Spleen (tissue), 11 donors: ENCODE measurements at regions not wholly inside any gene's neighbourhood (a gene's known extent, or its start where the extent isn't known, plus 50 kb on each side); places are given as distances from the start of the nearest gene placed in this dataset.

Experiments used
- DNase-seq: peaks from one replicate; pipeline ENCODE4 v3.0.0-alpha.2; 2020
- H3K27ac ChIP-seq, 8 donors: fragments of 200-600 bp; sonication (generic) in 7 of 8; 1 replicate in 4 of 8; 2 replicates in 4 of 8; pipeline versions ENCODE4 v1.5.0 to v1.8.0; 2016 to 2021; ENCODE audit warnings: inconsistent platforms in 4 of 8, mild to moderate bottlenecking in 4 of 8, moderate library complexity in 1 of 8
- H3K27me3 ChIP-seq, 7 donors: fragments of 200-600 bp; sonication (generic) in 6 of 7; replicated peaks in 1 of 7; 1 replicate in 4 of 7; 2 replicates in 3 of 7; pipeline versions ENCODE4 v1.5.0 to v1.8.0; 2016 to 2021; ENCODE audit warnings: inconsistent platforms in 3 of 7, mild to moderate bottlenecking in 1 of 7
- H3K36me3 ChIP-seq, 6 donors: fragments of 200-600 bp; sonication (generic) in 5 of 6; 1 replicate in 4 of 6; 2 replicates in 2 of 6; pipeline versions ENCODE4 v1.5.0 to v1.8.0; 2016 to 2021; ENCODE audit warnings: inconsistent platforms in 2 of 6
- H3K4me1 ChIP-seq, 6 donors: fragments of 200-600 bp; sonication (generic) in 5 of 6; 1 replicate in 3 of 6; 2 replicates in 3 of 6; pipeline versions ENCODE4 v1.5.0 to v1.8.0; 2016 to 2021; ENCODE audit warnings: inconsistent platforms in 3 of 6
- H3K4me3 ChIP-seq, 8 donors: fragments of 200-600 bp; sonication (generic) in 7 of 8; 1 replicate in 4 of 8; 2 replicates in 4 of 8; pipeline versions ENCODE4 v1.5.0 to v1.8.0; 2016 to 2021; ENCODE audit warnings: inconsistent platforms in 4 of 8, mild to moderate bottlenecking in 4 of 8, moderate library complexity in 2 of 8
- H3K9me3 ChIP-seq, 8 donors: fragments of 200-600 bp; sonication (generic) in 7 of 8; 1 replicate in 4 of 8; 2 replicates in 4 of 8; pipeline versions ENCODE4 v1.5.0 to v1.8.0; 2016 to 2021; ENCODE audit warnings: inconsistent platforms in 4 of 8
- CTCF ChIP-seq, 11 experiments: fragments of 200-600 bp in 7 of 11; fragments of 450-650 bp in 4 of 11; sonication (generic) in 4 of 11; IDR thresholded peaks in 8 of 11; conservative IDR thresholded peaks in 3 of 11; 1 replicate in 7 of 11; 2 replicates in 4 of 11; pipeline versions ENCODE4 v1.4.0 to v1.8.0; 2016 to 2021; ENCODE audit warnings: antibody characterized with exemption in 11 of 11, inconsistent platforms in 4 of 11, mild to moderate bottlenecking in 1 of 11
- POLR2A ChIP-seq, 3 donors: fragments of 450-650 bp; IDR thresholded peaks; one replicate each; pipeline ENCODE4 v1.5.1; 2017; ENCODE audit warnings: antibody characterized with exemption in 3 of 3, mild to moderate bottlenecking in 1 of 3
- POLR2AphosphoS5 ChIP-seq, 3 donors: sonication (generic); formaldehyde crosslinking; IDR thresholded peaks; one replicate each; pipeline ENCODE4 v1.5.1; 2017; ENCODE audit warnings: antibody characterized with exemption in 3 of 3
- WGBS, 5 donors: extraction: QIAGEN DNeasy Blood & Tissue Kit in 3 of 5; methylation state at CpG; one replicate each; pipeline versions ENCODE4 v1.1.5 to v1.1.7; 2013 to 2018; 5-methylcytosine and 5-hydroxymethylcytosine counted together
- intact Hi-C: fragments of 100-400 bp; cut with DNase I; formaldehyde crosslinking; loops from one replicate; pipeline ENCODE4 v1.15.0; 2023; ENCODE audit warnings: low total_unique reads
- donor health status: healthy with polysubstance abuse.
- donor health status: DM: no; HTN: no; CAD: no; lungs with moderate emphysema.
- donor health status: DM: no; HTN: no; CAD: no.
- donor health status: Bipolar disorder and iron deficiency.
- donor health status: healthy.
- donor health status: DM: no; HTN: no; CAD: no.
- donor health status: DM: yes; HTN: yes; CAD: no.

GRCh38 chr6:111973118-111973761 is 80.7 kb upstream of the CCN6 start:
- H3K4me3 ChIP-seq = no peak overlapping the region
- H3K36me3 ChIP-seq = no peaks in the 10 kb centered on the region
- no peaks in the 10 kb centered on the region for H3K9me3 ChIP-seq
- intact Hi-C loops = no loop called here
- peaks cover 0 to 27% (median 7%) of the 10 kb centered on the region in 6 donors for H3K4me1 ChIP-seq
- no peak for TF ChIP-seq POLR2A (IDR thresholded peaks at IDR 0.05)
- peak in 1 of 3 donors; percentile 43 for TF ChIP-seq POLR2AphosphoS5 (IDR thresholded peaks at IDR 0.05)
- no peak for TF ChIP-seq CTCF (IDR thresholded peaks at IDR 0.05 in 8 of 11, conservative IDR thresholded peaks at IDR 0.05 in 3 of 11)
- H3K27me3 ChIP-seq = no peaks in the 10 kb centered on the region
- H3K27ac ChIP-seq = peak overlapping the region in 6 of 8 donors; percentile 6 to 77 (median 56)
- WGBS, 5 donors = 38 to 59% (median 48%) methylated on average over 12 of the region's 12 CpGs
- DNase-seq = no peak

- H3K27me3 ChIP-seq = no peaks in the 10 kb centered on the region
- TF ChIP-seq CTCF (IDR thresholded peaks at IDR 0.05 in 8 of 11, conservative IDR thresholded peaks at IDR 0.05 in 3 of 11) (no peak), POLR2A (IDR thresholded peaks at IDR 0.05) (no peak), POLR2AphosphoS5 (IDR thresholded peaks at IDR 0.05) (no peak)
- peak overlapping the region in 4 of 8 donors; percentile 48 to 77 (median 66) for H3K27ac ChIP-seq
- H3K4me3 ChIP-seq = no peak overlapping the region
- H3K36me3 ChIP-seq = no peaks in the 10 kb centered on the region
- 88 to 95% (median 92%) methylated on average over 5 of the region's 5 CpGs for WGBS, 5 donors
- no peaks in the 10 kb centered on the region for H3K9me3 ChIP-seq
- intact Hi-C loops = no loop called here
- peaks cover 0 to 27% (median 7%) of the 10 kb centered on the region in 6 donors for H3K4me1 ChIP-seq
- no peak for DNase-seq
These were observed 79.8 kb upstream of the CCN6 start for GRCh38 chr6:111973927-111974639.

GRCh38 chr6:111975466-111975865 is 78.4 kb upstream of the CCN6 start:
- H3K27ac ChIP-seq = no peak overlapping the region
- TF ChIP-seq POLR2A (IDR thresholded peaks at IDR 0.05) (no peak), POLR2AphosphoS5 (IDR thresholded peaks at IDR 0.05) (no peak), CTCF (IDR thresholded peaks at IDR 0.05 in 8 of 11, conservative IDR thresholded peaks at IDR 0.05 in 3 of 11) (no peak)
- H3K4me3 ChIP-seq = no peak overlapping the region
- 82 to 92% (median 84%) methylated on average over 6 of the region's 6 CpGs for WGBS, 5 donors
- no peaks in the 10 kb centered on the region for H3K27me3 ChIP-seq
- no peaks in the 10 kb centered on the region for H3K36me3 ChIP-seq
- peaks cover 0 to 27% (median 7%) of the 10 kb centered on the region in 6 donors for H3K4me1 ChIP-seq
- H3K9me3 ChIP-seq = no peaks in the 10 kb centered on the region
- DNase-seq = no peak
- intact Hi-C loops = no loop called here

GRCh38 chr6:111976139-111976538 is 77.8 kb upstream of the CCN6 start:
- H3K36me3 ChIP-seq = no peaks in the 10 kb centered on the region
- no peaks in the 10 kb centered on the region for H3K27me3 ChIP-seq
- DNase-seq = no peak
- peaks cover 0 to 22% (median 7%) of the 10 kb centered on the region in 6 donors for H3K4me1 ChIP-seq
- 80 to 94% (median 81%) methylated on average over 2 of the region's 2 CpGs for WGBS, 5 donors
- intact Hi-C loops = no loop called here
- H3K27ac ChIP-seq = no peak overlapping the region
- no peak overlapping the region for H3K4me3 ChIP-seq
- no peaks in the 10 kb centered on the region for H3K9me3 ChIP-seq
- no peak for TF ChIP-seq CTCF (IDR thresholded peaks at IDR 0.05 in 8 of 11, conservative IDR thresholded peaks at IDR 0.05 in 3 of 11)
- no peak for TF ChIP-seq POLR2A (IDR thresholded peaks at IDR 0.05)
- no peak for TF ChIP-seq POLR2AphosphoS5 (IDR thresholded peaks at IDR 0.05)
